ENCODE measurements at regions not wholly inside any gene's neighbourhood (a gene's known extent, or its start where the extent isn't known, plus 50 kb on each side); places are given as distances from the start of the nearest gene placed in this dataset.
"Not testable (repeated sequence)": the region's sequence is repeated elsewhere in the genome, so short reads cannot be mapped to it uniquely, and the experiment has no call there.

DNA sequence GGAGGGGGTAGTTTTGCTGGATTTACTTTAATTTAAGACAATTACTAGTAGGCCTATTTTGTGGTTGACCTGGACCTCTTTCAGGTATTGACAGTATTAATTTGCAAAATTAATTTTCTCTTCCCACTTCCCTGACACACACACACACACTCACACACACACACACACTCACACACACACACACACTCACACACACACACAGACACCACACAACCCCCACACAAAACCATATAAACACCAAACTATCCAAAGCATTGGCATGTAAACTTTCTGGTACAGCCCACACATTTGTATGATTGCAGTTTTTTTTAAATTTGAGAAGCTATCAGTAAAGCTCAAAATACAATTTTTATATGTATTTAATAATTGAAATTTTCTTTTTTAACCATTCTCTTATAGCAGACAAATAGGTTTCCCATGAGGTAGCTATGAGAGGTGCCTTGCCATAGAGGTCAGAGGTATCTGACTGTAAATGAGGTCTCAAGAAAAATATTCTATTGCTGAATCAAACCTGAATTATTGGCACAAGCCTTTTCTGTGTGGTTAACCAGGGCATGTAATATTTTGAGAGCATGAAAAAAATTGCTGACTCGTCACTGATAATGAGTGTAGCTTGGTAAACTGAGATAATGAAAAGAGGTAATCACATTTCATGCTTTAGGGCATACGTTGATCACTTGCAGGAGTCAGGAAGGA, 306.5 kb downstream of the GATA3 start:
- FAIRE-seq, result no peak

GRCh38 chr10:8361510-8361844, 307.0 kb downstream of the GATA3 start:
- FAIRE-seq (no peak), DNase-seq (ENCODE audit: extremely low spot score, insufficient read length, low read depth) (no peak)

More for the DNA sequence above, 306.5 kb downstream of the GATA3 start:
- DNase-seq (ENCODE audit: extremely low spot score, insufficient read length, low read depth), result no peak

GRCh38 chr10:8365935-8366911, 311.7 kb downstream of the GATA3 start:
- FAIRE-seq, result no peak
- no peak for DNase-seq (ENCODE audit: extremely low spot score, insufficient read length, low read depth)

GRCh38 chr10:8367672-8368411, 313.4 kb downstream of the GATA3 start:
- FAIRE-seq; DNase-seq (ENCODE audit: extremely low spot score, insufficient read length, low read depth): not testable (repeated sequence)

GRCh38 chr10:8369666-8370065, 315.2 kb downstream of the GATA3 start:
- FAIRE-seq (peak; percentile 61), DNase-seq (ENCODE audit: extremely low spot score, insufficient read length, low read depth) (no peak)

DNA sequence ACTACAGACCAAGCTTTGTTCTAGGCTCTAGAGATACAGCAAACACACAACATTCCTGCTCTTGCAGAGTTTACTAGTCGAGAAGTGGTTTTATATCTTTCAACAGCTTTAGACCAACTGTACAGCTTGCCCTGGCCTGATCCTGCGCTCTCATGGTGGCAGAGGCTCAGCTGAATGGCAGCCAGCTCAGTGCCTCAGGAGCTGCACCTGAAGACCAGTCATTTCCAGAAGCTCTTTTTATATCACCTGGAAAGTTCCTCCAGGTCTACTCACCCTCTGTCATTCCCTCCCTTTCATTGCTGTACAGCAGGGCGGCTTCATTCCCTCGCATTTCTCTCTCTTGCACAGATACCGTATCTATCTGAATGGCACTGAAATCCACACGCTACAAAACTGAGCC, 319.8 kb downstream of the GATA3 start:
- DNase-seq (ENCODE audit: extremely low spot score, insufficient read length, low read depth) (no peak), FAIRE-seq (no peak)

GRCh38 chr10:8375137-8375536, 320.6 kb downstream of the GATA3 start:
- no peak for FAIRE-seq
- no peak for DNase-seq (ENCODE audit: extremely low spot score, insufficient read length, low read depth)

DNA sequence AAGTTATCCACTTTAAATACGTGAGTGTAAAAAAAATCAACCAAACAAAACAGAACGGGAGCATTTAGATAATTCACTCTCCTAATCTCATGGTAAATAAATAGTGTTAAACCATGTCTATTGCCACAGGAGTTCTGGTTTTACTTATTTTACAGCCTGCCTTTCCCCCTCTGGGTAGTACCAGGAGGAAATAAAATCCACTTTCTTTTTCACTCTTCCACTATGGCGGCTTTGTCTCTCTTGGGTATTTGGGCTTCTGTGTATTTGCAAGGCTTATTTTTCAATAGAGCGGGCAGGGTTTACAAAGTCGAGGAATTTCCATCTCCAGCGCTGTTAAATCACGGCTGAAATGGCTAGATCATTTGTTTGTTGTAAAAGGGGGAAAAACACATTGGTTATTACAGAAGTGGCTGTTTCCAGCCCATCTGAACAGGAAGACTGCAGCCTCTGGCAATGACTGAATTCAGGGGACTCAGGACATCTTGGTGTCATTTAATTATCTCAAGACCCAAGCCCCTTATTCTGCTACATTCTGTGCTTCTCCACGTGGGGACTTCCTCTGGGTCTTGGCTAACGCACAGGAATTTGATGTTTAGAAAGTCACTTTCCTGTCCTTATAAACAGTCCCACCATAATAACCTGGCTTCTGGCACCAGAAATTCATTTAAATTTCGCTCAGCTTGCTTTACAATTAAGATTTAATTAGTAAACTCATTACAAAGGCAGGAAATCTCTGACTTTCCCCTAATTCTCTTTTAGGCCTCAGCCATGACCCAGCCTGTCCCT, 323.9 kb downstream of the GATA3 start:
- no peak for DNase-seq (ENCODE audit: extremely low spot score, insufficient read length, low read depth)
- FAIRE-seq, result no peak

DNA sequence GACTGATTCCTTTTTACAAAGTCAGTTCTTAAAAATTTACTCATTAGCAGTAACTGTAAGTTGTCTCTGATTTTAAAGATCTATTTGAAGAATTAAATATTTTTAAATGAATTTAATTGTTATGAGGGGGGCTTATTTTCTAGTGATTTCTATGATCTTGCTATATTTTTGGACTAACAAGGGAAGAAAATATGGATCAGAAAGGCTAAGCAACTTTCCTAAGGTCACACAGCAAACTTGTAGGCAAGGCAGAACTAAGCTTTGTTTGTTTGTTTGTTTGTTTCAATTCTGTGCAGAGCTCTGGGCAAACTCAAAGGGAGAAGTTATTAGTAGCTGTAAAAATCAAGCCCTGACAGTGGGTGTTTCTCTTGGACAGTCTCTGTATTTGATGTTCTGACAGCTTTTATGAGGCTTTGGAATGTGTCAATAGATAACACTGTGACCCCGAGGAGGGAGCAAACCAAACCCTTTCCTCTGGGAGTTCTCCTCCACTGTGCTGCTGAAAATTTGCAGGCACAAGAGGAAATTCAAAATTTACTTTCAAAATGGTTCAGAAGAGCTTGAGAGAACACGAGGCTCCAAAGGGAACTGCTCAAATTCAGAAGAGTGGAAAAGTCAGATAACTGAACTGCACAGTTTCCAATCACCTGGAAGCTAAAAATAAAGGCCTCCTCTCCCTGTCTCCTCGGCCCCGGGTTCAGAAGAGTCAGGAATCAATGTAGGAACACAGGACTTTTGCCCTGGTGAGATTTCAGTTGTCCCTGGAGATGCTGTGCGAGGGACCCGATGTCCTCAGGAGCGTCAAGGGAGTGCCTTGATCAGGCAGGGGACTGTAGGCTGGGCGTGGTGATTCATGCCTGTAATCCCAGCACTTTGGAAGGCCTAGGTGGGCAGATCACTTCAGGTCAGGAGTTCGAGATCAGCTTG, 325.7 kb downstream of the GATA3 start:
- FAIRE-seq (no peak), DNase-seq (ENCODE audit: extremely low spot score, insufficient read length, low read depth) (no peak)

DNA sequence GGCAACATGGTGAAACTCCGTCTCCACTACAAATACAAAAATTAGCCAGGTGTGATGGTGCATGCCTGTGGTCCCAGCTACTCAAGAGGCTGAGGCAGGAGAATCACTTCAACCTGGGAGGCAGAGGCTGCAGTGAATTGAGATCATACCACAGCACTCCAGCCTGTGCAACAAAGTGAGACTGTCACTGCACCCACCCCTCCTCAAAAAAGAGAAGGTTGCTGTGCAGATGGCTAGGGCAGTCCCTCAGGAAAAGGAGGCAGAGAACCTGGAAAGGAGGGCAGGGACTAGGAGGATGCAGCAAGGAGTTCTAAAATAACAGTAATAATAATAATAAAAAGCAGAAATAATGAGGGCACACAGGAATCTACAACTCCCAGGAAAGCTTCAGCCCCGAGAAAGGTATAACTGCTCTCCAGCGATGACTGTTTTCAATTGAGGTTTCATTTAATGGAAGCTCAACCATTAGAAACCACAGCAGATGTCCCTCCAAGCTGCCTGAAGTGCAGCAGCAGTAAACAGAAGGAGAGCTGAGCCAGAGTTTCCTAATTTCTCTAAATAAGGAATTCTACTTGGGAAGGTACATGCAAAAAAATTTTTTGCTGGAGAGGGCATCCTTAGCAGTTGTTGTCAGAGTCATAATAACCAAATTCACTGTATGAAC, 326.5 kb downstream of the GATA3 start:
- FAIRE-seq, result no peak
- DNase-seq (ENCODE audit: extremely low spot score, insufficient read length, low read depth), result no peak

GRCh38 chr10:8386781-8387180, 332.3 kb downstream of the GATA3 start:
- FAIRE-seq, result no peak
- no peak for DNase-seq (ENCODE audit: extremely low spot score, insufficient read length, low read depth)

DNA sequence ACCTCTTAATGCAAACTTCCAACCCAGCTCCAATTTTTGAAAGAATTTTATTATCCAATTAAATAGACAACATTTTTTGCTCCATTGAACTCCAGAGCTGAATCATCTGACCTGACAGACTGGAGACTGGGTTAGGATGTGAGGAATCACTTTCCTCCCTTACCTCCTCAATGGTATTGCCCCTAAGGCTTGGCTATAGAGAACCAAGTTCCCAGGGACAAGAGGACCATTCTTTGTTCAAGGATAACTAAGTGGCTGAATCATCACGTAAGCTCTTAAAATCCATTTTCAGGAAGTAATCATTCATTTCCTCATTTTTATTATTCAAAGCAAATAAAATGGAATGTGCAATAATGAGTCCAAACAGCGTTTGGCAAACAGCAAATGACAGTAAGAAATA, 335.1 kb downstream of the GATA3 start:
- no peak for DNase-seq (ENCODE audit: extremely low spot score, insufficient read length, low read depth)
- FAIRE-seq, result no peak

DNA sequence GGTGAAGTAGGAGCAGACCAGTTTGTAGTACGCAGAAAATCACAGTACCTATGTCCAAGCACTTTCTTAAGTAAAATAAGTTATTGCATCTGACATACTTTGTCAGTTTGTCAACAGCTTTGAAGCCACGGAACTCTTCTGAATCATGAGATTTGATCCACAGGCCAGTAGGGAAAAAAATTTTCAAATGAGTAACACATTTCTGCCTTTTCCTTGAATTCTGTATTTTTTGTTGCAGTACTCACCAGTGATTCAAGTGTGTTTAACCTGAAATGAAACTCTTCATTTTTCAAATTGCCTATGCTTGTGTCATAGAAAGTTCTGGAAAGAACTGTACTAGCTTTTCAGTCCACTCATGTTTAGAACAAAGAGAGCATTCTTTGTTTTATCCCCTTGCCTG, 337.7 kb downstream of the GATA3 start:
- no peak for FAIRE-seq
- DNase-seq (ENCODE audit: extremely low spot score, insufficient read length, low read depth), result no peak

DNA sequence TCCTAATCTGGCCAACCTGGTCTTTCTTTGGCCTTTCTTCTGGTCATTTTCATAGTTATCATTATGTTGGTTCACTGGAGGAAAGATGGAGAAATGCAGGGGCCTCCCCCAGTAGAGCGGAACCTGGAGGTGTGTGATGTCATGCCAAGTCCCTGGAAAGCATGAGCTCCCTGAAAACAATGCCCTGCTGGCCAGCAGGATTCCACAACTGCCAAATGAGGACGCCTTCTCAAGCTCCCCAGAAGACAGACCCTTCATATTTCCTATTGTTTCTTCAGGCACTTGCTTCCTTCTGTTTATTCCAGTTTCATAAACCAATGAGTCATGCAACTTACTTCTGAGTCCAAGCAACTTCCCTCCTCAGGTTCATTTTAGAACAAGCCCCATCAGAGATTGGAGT, 339.0 kb downstream of the GATA3 start:
- FAIRE-seq, result no peak
- no peak for DNase-seq (ENCODE audit: extremely low spot score, insufficient read length, low read depth)

DNA sequence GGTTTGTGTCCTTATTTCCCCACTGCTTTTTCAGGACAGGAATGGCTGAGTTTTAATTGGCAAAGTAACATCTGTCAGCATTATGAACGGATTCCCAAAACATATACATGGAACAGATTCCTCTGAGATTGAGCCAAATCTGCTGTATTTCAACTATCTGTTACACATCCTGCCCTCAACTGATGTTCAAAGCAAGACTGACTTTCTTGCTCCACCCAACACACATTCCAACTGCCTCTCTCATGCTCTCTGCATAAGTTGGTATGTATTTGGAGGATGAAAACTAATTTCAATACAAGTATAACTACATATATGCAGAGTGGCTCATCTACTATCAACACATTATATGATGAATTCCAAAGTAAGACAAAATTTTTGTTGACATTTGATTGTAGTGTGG, 342.2 kb downstream of the GATA3 start:
- DNase-seq (ENCODE audit: extremely low spot score, insufficient read length, low read depth) (no peak), FAIRE-seq (no peak)

GRCh38 chr10:8398771-8399170, 344.3 kb downstream of the GATA3 start:
- no peak for FAIRE-seq
- no peak for DNase-seq (ENCODE audit: extremely low spot score, insufficient read length, low read depth)

- DNase-seq (ENCODE audit: extremely low spot score, insufficient read length, low read depth) (no peak), FAIRE-seq (no peak)
Measured at GRCh38 chr10:8400151-8400550, 345.7 kb downstream of the GATA3 start.

DNA sequence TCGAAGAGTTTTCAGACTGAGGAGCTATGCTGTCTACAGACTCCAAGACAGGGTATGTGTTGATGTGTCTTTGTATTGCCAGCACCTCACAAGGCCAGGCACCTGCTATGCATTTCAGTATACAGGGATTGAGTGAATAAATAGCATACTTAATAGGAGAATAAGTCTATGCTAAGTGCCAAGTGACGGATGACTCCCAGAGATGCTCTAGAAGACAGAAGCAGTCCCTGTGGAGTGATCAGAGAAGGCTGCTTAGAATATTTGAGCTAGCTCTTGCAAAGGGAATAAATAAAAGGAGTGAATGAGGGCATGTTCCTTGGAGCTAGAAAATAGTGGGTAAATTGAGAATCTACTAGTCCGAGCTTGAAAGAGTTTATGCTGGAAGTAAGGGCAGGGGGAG, 346.4 kb downstream of the GATA3 start:
- DNase-seq (ENCODE audit: extremely low spot score, insufficient read length, low read depth) (no peak), FAIRE-seq (no peak)

Data from GM18507 (cell line).